NCI-H2227 (cell line): ENCODE measurements at regions not wholly inside any gene's neighbourhood (a gene's known extent, or its start where the extent isn't known, plus 50 kb on each side); places are given as distances from the start of the nearest gene placed in this dataset.
"Not testable (repeated sequence)": the region's sequence is repeated elsewhere in the genome, so short reads cannot be mapped to it uniquely, and the experiment has no call there.

ENCODE experiments used
- DNase-seq: peaks from one replicate; lab custom pipeline; 2025; ENCODE audit not compliant: unreplicated experiment; lab: John Stamatoyannopoulos, UW

DNA sequence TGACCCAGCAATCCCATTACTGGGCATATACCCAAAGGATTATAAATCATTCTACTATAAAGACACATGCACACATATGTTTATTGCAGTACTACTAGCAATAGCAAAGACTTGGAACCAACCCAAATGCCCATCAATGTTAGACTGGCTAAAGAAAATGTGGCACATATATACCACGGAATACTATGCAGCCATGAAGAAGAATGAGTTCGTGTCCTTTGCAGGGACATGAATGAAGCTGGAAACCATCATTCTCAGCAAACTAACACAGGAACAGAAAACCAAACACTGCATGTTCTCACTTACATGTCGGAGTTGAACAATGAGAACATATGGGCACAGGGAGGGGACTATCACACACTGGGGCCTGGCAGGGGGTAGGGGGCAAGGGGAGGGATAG lies 183.0 kb downstream of the HACE1 start:
- not testable (repeated sequence) for DNase-seq

DNA sequence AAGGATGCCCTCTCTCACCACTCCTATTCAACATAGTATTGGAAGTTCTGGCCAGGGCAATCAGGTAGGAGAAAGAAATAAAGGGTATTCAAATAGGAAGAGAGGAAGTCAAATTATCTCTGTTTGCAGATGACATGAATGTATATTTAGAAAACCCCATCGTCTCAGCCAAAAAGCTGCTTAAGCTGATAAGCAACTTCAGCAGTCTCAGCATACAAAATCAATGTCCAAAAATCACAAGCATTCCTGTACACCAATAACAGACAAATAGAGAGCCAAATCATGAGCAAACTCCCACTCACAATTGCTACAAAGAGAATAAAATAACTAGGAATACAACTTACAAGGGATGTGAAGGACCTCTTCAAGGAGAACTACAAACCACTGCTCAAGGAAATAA lies 184.6 kb downstream of the HACE1 start:
- not testable (repeated sequence) for DNase-seq

DNA sequence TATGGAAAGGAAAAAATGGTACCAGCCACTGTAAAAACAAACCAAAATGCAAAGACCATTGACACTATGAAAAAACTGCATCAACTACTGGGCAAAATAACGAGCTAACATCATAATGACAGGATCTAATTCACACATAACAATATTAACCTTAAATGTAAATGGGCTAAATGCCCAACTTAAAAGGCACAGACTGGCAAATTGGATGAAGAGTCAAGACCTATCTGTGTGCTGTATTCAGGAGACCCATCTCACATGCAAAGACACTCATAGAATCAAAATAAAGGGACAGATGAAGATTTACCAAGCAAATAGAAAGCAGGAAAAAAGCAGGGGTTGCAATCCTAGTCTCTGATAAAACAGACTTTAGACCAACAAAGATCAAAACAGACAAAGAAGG lies 186.6 kb downstream of the HACE1 start:
- DNase-seq: not testable (repeated sequence)

DNA sequence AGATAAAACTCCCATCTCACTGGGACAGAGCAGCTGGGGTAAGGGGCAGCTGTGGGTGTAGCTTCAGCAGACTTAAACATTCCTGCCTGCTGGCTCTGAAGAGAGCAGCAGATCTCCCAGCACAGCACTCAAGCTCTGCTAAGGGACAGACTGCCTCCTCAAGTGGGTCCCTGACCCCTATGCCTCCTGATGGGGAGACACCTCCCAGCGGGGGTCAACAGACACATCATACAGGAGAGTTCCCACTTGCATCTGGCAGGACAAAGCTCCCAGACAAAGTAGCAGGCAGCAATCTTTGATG lies 188.2 kb downstream of the HACE1 start:
- DNase-seq: not testable (repeated sequence)

DNA sequence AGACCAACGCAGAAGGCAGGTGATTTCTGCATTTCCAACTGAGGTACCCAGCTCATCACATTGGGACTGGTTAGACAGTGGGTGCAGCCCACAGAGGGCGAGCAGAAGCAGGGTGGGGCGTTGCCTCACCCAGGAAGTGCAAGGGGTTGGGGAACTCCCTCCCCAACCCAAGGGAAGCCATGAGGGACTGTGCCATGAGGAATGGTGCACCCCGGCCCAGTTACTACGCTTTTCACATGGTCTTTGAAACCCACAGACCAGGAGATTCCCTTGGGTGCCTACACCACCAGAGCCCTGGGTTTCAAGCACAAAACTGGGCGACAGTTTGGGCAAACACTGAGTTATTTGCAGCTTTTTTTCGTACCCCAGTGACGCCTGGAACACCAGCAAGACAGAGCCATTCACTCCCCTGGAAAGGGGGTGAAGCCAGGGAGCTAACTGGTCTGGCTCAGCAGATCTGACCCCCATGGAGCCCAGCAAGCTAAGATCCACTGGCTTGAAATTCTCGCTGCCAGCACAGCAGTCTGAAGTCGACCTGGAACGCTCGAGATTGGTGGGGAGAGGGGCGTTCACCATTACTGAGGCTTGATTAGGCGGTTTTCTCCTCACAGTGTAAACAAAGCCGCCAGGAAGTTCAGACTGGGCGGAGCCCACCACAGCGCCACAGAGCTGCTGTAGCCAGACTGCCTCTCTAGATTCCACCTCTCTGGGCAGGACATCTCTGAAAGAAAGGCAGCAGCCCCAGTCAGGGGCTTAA lies 188.7 kb downstream of the HACE1 start:
- not testable (repeated sequence) for DNase-seq

DNA sequence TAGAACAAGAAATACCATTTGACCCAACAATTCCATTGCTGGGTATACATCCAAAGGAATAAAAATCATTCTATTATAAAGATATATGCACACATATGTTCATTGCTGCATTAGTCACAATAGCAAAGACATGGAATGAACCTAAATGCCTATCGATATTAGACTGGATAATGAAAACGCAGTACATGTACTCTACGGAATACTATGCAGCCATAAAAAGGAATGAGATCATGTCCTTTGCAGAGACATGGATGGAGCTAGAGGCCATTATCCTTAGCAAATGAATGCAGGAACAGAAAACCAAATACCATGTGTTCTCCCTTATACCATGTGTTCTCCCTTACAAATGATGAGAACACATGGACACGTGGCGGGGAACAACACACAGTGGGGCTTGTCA lies 190.2 kb downstream of the HACE1 start:
- no peak for DNase-seq

DNA sequence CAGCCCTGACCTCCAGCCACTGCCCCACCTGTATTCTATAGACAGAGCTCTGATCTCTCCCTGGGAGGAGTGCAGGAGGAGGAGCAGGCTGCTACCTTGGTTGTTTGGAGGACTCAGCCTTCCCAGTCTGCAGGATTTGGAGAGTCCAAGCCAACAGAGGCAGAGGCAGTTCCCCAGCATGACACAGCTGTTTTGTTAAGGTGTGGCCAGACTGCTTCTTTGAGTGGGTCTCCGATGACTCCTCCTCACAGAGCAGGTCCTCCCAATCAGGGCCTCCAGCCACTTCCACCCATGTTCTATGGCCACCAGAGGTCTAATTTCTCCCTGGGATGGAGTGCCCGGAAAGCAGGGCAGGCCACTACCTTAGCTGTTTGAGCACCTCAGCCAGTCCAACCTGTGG lies 203.5 kb downstream of the HACE1 start:
- DNase-seq: no peak

DNA sequence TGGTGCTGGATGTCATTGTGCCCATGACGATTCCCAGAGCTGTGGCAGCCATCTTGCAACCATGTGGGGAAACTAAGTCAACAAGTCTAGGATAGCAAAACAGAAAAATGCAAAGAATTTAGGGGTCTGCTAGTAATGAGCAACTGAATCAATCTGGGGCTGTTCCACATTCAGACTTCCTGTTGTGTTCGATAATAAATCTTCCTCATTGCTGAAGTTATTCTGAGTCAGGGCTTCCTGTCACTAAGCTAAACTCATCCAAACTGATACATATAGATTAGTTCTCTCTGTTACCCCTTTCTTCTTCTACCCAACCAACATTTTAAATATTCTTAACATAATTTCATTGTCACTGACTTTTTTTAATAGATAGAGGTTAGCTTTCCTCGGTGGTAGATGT lies 205.9 kb downstream of the HACE1 start:
- DNase-seq: no peak

DNA sequence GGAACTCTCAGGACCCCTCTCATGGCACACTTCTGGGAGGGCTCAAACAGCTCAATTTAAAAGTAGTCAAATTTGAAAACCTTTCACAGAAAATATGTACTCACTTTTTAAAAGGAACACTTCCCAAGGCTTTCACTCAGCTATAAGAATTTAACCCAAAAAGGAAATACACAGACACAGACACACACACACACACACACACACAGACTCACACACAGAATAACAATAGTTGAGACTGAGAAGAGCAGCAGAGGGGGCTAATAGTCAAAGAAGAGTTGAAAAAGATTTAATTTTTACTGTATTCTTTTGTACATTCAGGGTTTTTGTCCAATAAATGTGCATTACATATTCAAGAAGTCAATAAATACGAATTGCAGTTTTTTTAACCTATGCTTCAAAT lies 211.4 kb downstream of the HACE1 start:
- DNase-seq: no peak

DNA sequence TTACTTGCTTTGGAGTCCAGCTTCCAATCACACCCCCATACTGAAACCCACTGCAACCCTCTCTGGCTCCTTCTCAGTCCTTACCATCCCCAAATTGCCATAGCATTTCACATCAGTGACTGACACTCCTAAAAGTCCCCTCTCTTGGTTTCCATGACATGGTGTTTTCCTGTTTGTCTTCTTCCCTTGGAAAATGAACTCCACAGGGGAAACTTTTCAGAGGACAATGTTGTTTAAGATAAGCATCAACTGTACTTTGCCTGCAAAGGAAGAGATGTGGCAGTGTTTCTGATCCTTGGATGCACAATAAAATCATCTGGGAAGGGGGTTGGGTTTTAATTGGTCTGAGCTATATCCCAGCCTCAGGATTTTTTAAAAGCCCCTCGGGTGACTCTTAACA lies 214.9 kb downstream of the HACE1 start:
- DNase-seq: no peak

DNA sequence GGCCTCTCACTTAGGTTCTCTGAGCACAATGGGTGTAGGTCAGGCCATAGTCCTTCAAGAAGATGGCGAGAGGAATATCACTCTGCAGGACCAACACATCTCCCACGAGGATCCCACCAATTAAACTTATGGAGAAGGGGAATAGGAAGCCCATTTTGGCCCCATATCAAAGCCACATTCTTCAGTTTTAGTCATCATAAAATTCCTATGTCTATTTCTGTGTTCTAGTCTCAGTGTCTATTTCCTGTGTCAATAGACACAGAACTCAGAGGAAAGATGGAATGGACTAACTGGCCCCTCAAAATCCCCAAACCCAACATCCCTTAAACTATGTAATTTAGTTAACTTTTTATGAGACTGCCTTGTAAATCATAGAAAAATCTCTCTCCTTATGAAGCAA lies 216.8 kb downstream of the HACE1 start:
- no peak for DNase-seq

DNA sequence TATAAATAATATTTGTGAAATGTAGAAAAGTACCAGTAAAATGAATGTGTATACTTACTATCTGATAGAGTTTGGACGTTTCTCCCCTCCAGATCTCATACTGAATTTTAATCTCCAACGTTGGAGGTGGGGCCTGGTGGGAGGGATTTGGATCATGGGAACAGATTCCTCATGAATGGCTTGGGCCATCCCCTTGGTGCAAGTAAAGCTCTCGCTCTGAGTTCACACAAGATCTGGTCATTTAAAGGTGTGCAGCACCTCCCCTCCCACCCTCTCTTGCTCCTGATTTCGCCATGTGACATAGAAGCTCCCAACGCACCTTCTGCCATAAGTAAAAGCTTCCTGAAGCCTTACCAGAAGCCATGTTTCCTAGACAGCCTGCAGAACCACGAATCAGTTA lies 219.0 kb downstream of the HACE1 start:
- no peak for DNase-seq

DNA sequence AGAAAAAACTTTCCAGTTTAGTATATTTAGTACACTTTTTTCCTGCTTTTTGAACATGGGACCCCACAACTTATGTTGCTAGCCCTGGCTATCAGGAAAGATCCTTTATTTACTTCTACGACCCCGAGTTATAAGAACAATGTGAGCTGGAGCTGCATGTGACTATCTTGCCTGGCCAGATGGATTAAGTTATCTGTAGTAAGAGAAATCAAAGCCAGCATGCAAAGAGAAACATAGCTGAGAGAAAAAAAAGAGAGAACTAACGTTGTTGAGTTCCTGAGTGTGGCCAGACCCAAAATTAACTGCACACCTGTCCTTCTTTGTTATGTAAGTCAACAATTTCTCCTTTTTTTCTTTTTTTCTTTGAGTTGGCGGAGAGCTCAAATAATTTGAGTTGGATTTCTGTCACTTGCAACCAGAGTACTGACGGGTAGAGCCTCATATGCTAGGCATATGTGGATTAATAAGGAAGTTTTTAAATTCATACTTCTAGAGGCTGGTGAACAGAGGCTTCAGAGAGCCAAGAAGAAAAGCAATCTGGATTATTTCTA lies 219.5 kb downstream of the HACE1 start:
- no peak for DNase-seq

DNA sequence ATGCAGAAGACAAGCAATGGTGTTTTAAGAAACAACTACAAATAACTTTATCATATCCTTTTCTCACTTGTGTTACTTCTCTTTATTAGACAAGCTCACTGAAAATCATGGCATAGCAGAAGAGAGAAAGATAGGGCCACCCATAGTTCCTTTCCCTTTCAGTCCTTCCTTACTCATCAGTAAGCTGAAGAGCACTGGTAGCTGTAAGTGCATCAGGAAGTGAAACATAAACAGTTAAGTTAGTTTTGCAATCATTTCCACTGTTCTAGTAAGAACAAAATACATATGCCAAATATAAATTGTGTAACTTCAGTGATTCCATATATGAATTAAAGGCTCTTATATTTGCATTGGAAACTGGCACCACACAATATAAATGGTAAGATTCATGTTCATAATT lies 220.1 kb downstream of the HACE1 start:
- no peak for DNase-seq

DNA sequence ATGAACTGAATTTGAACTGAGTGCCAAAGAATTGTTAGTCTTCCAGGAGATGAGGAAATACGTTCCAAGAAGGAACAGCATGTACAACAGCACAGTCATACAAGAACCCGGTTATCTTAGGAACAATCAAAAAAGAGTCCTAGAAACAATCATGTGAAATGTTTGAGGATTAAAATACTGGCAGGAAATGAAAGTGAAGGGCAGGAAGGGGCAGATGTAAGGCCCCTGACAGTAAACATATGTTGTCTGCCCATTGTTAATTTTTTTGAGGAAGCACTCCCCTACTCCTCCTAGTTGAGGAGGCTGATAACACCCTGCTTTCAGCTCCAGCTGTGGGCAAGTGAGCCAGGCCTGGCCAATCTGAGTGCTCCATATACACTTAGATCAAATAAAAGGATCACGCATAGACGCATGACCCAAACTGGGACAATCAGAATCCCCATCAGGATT lies 220.9 kb downstream of the HACE1 start:
- DNase-seq: no peak

DNA sequence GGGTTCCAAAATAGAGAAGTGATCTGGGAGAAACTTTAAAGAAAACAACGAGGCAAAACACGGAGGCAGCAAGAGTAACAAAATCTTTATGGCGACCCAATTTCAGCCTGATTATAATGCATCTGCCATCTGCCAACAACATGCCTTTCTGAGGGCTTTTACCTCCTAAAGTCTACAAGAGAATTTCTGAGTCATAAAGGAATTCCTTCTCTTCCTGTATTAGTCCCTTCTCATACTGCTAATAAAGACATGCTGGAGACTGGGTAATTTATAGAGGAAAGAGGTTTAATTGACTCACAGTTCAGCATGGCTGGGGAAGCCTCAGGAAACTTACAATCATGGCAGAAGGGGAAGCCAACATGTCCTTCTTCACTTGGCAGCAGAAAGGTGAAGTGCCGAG lies 226.6 kb downstream of the HACE1 start:
- DNase-seq: no peak

DNA sequence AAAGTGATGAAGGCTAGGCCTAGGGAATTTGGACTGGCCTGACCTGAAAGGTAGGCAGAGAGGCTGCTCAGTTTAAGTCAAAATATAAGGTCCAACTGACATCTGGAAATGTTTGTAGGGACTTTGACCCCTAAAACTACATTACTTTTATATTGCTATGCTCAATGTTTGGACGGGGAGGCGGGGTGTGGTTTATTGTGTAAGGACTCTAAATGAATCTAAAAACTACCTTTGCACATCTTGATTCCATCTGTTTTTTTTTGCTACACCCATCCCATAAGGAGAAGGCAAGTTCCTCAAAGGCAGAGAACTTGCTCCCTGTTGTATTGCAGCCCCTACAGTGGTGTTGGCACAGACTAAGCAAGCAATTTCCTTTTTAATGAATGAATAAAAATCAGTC lies 227.1 kb downstream of the HACE1 start:
- no peak for DNase-seq

DNA sequence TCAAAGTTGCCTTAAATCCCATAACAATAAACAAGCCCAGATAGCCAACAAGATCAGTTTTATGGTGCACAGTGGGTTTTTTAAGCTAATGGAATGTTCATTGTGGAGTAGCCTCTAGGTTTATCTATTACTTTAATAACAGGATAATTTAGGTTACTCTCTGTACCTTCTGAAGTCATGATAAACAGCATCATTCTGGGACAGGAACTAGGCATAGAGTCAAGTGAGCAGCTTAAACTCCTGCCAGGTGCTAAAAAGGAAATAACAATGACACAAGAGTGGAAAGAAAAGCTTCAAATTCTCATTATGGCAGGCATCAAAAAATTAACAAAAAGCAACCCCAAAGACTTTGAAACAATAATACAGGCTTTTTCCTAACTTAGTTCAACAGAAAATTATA lies 228.8 kb downstream of the HACE1 start:
- DNase-seq: no peak

DNA sequence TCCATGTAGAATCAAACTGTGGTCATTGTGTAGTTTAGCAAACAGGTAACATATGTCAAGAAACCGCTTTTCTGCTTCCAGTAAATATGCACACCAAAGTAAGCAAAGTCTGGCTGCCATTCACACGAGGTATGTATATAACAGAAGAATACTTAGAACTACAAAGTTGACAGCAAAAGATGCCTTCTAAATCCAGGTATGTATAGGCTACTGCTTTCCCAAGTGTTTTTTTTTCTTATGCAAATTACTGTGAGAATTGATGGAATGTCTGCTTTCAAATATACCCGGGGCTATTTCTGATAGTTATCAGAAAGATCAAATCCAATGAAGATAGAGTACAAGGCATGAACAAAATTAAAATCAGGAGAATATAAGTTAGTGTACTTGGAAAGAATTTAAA lies 229.2 kb downstream of the HACE1 start:
- no peak for DNase-seq

DNA sequence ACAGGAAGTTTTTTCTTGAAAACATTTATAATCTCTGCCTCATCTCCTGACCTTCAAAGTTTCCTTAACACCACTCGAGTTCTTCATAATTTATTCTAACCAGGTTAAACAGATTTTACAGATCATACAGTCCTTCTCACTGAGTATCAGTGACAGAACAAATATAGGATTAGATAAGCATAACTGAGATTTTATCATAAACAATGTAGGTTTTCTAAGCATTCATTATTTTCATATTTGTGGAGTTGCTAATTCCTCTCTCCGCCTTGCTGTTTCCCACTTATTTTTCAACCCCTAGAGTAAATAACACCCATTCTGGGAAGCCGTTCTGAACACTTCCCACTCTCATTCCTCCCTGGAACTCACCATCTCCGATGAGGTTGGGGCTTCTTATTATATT lies 229.9 kb downstream of the HACE1 start:
- DNase-seq: no peak

DNA sequence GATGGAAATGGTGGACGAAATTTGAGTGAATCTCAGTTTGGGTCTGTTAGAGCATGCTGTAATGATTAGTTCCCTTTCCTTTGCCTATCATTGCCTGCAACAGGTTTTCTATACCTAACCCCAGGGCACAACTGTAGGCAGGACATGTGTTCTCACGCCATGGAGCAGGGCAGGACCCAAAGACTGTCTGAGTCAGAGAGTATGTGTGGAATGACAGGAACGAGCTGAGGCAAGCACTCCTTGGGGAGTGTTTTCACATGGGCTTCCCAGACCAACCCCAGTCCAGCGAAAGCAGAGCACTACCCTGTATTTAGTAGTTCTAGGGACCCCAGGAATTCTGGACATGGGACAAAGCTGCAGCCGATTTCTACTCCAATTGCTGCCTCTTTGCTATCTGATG lies 234.2 kb downstream of the HACE1 start:
- no peak for DNase-seq

DNA sequence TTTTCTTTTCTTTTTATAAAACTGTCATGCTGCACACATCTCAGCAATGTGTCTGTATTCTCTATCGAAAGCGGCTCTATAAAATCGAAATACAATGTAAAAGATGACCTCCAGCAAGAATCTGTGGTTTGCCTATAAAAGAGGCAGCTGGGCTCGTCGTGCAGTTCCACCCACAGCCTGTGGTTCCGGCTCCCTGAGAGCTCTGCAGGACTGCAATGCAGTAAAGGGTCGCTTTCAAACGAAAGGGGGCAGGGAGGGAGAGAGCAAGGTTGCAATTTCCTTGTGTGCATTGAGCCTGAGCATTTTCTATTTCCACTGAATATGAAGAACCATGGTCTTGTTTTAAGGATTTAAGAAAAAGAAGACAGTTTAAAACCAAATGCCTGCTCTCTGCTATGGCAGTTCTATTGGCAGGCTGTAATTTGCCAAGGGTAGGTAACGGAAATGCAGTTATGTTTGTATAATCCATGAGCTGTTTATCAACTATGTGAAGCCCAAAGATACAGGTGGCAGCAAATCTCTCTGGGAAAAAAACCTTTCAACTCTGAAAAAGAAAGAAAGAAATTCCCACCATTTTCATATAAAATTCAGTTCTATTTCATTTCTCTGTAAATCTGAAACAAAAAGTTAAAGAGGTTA lies 236.5 kb downstream of the HACE1 start:
- peak; percentile 53 for DNase-seq

DNA sequence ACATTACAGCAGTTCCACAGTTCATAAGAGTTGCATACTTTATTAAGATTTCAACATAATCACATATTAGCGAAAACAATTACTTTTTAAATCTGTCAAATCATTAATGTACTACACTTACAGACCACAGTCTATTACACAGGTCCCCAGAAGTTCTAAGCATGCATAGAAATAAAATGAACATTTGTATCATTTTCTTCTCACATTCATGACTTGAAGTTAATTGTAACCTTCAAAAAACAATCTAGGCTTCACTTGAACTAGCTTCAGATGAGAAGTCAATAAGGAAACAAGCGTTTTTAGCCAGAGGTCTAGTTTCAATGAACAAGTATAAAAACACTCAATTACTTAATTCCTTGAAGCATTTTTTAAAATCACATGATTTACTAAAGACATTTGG lies 238.3 kb downstream of the HACE1 start:
- DNase-seq: no peak
